ENCODE measurements at regions not wholly inside any gene's neighbourhood (a gene's known extent, or its start where the extent isn't known, plus 50 kb on each side); places are given as distances from the start of the nearest gene placed in this dataset.

DNA sequence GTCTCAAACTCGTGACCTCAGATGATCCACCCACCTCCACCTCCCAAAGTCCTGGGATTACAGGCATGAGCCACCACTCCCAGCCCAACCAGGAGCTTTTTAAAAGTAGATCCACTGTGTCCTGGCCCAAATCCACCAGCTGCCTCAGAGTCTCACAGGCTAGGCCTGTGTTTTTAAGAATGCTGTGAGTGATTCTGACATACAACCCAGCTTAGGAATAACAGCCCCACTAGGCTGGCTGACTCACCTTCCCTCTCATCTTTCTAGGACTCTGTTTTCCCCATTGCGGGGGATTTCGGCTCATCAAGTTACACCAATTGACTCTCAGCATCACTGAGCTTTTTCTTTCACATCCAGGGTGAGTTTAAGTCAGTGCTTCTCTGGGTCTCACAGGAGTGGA lies 207.6 kb downstream of the SKIDA1 start:
- H3K36me3 ChIP-seq (ENCODE audit: insufficient read depth, low read length) = no peaks in the 10 kb centered on the region
- H3K79me2 ChIP-seq (replicated peaks; ENCODE audit: insufficient read depth, low read length) = no peaks in the 10 kb centered on the region
- no peaks in the 10 kb centered on the region for H3K27me3 ChIP-seq (ENCODE audit: insufficient read depth, low read depth, low read length)
- H2AFZ ChIP-seq (ENCODE audit: low read depth, low read length) = no peak overlapping the region
- no peaks in the 10 kb centered on the region for H3F3A ChIP-seq (ENCODE audit: insufficient read depth, low read length, poor library complexity, severe bottlenecking)
- no peaks in the 10 kb centered on the region for H4K20me1 ChIP-seq (ENCODE audit: insufficient read depth)
- no peak overlapping the region for H3K4me2 ChIP-seq (ENCODE audit: low read length)
- H3K9me2 ChIP-seq (ENCODE audit: insufficient read depth, low read length) = no peaks in the 10 kb centered on the region
- H3K4me3 ChIP-seq (ENCODE audit: low read length) = no peak overlapping the region
- no peak for TF ChIP-seq EZH2 (IDR thresholded peaks at IDR 0.05; ENCODE audit: borderline replicate concordance, insufficient read depth, low read length, poor library complexity, severe bottlenecking)
- no peak for TF ChIP-seq SMC3 (conservative IDR thresholded peaks at IDR 0.05; ENCODE audit: poor library complexity)
- TF ChIP-seq, protein P1, sequence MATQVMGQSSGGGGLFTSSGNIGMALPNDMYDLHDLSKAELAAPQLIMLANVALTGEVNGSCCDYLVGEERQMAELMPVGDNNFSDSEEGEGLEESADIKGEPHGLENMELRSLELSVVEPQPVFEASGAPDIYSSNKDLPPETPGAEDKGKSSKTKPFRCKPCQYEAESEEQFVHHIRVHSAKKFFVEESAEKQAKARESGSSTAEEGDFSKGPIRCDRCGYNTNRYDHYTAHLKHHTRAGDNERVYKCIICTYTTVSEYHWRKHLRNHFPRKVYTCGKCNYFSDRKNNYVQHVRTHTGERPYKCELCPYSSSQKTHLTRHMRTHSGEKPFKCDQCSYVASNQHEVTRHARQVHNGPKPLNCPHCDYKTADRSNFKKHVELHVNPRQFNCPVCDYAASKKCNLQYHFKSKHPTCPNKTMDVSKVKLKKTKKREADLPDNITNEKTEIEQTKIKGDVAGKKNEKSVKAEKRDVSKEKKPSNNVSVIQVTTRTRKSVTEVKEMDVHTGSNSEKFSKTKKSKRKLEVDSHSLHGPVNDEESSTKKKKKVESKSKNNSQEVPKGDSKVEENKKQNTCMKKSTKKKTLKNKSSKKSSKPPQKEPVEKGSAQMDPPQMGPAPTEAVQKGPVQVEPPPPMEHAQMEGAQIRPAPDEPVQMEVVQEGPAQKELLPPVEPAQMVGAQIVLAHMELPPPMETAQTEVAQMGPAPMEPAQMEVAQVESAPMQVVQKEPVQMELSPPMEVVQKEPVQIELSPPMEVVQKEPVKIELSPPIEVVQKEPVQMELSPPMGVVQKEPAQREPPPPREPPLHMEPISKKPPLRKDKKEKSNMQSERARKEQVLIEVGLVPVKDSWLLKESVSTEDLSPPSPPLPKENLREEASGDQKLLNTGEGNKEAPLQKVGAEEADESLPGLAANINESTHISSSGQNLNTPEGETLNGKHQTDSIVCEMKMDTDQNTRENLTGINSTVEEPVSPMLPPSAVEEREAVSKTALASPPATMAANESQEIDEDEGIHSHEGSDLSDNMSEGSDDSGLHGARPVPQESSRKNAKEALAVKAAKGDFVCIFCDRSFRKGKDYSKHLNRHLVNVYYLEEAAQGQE (IDR thresholded peaks at IDR 0.05; ENCODE audit: borderline replicate concordance) = no peak
- no peak for TF ChIP-seq EP300 (conservative IDR thresholded peaks at IDR 0.05; ENCODE audit: poor library complexity, severe bottlenecking)
- TF ChIP-seq RAD21 (conservative IDR thresholded peaks at IDR 0.05) = no peak
- H3K9ac ChIP-seq (ENCODE audit: low read length) = no peak overlapping the region
- H3K9me3 ChIP-seq (ENCODE audit: low read length) = no peaks in the 10 kb centered on the region
- no peak overlapping the region for H3K27ac ChIP-seq (ENCODE audit: low read length)

DNA sequence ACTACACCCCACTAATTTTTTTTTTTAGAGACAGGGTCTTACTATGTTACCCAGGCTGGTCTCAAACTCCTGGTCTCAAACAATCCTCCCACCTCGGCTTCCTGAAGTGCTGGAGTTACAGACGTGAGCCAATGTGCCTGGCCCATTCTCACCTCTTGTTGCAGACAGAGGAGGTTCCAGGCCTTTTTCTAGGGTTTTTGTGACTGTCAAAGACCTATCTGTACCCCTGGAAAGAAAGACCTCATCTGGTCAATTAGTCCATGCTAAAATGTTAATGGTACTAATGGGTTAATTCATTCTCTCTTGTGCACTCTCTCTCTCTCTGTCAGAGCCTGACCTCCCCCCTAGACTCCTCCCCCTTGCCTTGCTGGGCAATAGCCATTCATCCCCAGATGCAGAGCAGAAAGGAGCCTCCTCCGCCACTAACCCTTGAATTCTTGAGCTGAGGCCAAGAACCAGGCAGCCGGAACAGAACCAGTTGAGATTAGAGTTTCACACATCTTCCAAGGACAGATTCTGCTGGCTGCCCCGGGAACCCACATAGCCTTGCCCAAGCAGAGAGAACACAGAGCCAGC lies 209.7 kb downstream of the SKIDA1 start:
- Histone ChIP-seq H2AFZ (ENCODE audit: low read depth, low read length) (no peak overlapping the region), H3K9ac (ENCODE audit: low read length) (no peak overlapping the region), H3K79me2 (replicated peaks; ENCODE audit: insufficient read depth, low read length) (no peaks in the 10 kb centered on the region), H3K9me3 (ENCODE audit: low read length) (no peaks in the 10 kb centered on the region), H3K9me2 (ENCODE audit: insufficient read depth, low read length) (no peaks in the 10 kb centered on the region), H3K36me3 (ENCODE audit: insufficient read depth, low read length) (no peaks in the 10 kb centered on the region), H3K27me3 (ENCODE audit: insufficient read depth, low read depth, low read length) (no peaks in the 10 kb centered on the region), H3K27ac (ENCODE audit: low read length) (no peak overlapping the region), H4K20me1 (ENCODE audit: insufficient read depth) (no peaks in the 10 kb centered on the region), H3K4me2 (ENCODE audit: low read length) (no peak overlapping the region), H3F3A (ENCODE audit: insufficient read depth, low read length, poor library complexity, severe bottlenecking) (no peaks in the 10 kb centered on the region), H3K4me3 (ENCODE audit: low read length) (no peak overlapping the region)
- TF ChIP-seq SMC3 (conservative IDR thresholded peaks at IDR 0.05; ENCODE audit: poor library complexity) (no peak), EZH2 (IDR thresholded peaks at IDR 0.05; ENCODE audit: borderline replicate concordance, insufficient read depth, low read length, poor library complexity, severe bottlenecking) (no peak), EP300 (conservative IDR thresholded peaks at IDR 0.05; ENCODE audit: poor library complexity, severe bottlenecking) (no peak)
- TF ChIP-seq, protein P2, sequence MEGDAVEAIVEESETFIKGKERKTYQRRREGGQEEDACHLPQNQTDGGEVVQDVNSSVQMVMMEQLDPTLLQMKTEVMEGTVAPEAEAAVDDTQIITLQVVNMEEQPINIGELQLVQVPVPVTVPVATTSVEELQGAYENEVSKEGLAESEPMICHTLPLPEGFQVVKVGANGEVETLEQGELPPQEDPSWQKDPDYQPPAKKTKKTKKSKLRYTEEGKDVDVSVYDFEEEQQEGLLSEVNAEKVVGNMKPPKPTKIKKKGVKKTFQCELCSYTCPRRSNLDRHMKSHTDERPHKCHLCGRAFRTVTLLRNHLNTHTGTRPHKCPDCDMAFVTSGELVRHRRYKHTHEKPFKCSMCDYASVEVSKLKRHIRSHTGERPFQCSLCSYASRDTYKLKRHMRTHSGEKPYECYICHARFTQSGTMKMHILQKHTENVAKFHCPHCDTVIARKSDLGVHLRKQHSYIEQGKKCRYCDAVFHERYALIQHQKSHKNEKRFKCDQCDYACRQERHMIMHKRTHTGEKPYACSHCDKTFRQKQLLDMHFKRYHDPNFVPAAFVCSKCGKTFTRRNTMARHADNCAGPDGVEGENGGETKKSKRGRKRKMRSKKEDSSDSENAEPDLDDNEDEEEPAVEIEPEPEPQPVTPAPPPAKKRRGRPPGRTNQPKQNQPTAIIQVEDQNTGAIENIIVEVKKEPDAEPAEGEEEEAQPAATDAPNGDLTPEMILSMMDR (IDR thresholded peaks at IDR 0.05; ENCODE audit: poor library complexity, severe bottlenecking) = no peak
